DMS153 treated with DMSO at 0.1 percent for 48 hours (cell line): ENCODE measurements at regions not wholly inside any gene's neighbourhood (a gene's known extent, or its start where the extent isn't known, plus 50 kb on each side); places are given as distances from the start of the nearest gene placed in this dataset.

ENCODE experiments used
- DNase-seq: peaks from one replicate; lab custom pipeline; 2025; ENCODE audit not compliant: unreplicated experiment; lab: John Stamatoyannopoulos, UW

- DNase-seq, result no peak
Measured at GRCh38 chr4:13892739-13893105, 265.2 kb upstream of the BOD1L1 start.

DNA sequence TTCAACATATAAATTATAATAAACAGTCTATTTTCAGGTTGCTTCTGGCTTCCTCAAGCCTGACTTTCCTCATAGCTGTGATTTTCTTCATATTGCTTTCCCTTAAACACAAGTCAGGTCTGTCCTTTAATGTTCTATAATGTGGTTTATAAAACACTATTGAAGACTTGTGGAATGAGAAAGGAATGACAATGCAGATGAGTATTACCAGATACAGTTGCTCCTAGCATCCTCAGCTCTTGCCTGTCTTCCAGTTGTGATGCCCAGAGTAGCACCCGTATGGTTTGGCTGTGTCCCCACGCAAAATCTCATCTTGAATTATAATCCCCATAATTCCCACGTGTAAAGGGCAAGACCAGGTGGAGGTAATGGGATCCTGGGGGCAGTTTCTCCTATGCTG lies 265.7 kb upstream of the BOD1L1 start:
- no peak for DNase-seq

DNA sequence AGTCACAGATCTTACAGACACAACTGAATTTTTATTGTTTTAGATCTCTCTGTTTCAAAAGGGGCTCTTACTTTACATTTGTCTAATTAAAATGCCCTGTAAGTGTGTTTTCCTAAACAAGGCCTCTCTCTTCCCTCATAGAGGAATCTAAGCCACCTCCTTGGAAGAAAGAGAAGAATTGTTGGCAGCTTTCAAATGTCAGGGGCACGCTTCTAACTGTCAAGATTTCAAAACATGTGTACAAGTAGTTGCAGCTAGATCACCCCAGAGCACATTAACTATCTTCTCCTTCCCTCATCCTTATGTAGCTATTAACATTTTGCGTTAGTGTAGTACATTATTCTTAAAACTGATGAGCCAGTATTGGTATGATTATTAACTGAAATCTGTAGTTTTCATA lies 266.5 kb upstream of the BOD1L1 start:
- DNase-seq, result no peak

DNA sequence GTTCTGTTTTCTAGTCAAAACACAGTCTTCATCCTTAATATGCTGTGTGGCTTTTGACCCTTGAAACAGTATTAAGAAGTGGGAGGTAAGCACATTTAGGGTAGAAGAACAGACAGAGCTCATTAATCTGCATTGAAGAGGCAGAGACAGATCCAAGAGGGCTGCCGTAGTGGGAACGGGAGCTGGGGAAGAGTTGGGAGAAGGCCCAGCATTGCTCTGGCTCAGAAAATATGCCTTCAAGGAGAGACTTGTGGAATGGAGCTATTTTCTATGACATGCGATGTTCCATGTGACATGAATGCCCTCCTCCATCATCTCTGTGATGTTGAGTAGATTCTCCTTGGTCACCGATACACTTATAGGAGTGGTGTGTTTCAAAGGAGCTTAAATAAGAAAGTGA lies 273.3 kb upstream of the BOD1L1 start:
- no peak for DNase-seq

DNA sequence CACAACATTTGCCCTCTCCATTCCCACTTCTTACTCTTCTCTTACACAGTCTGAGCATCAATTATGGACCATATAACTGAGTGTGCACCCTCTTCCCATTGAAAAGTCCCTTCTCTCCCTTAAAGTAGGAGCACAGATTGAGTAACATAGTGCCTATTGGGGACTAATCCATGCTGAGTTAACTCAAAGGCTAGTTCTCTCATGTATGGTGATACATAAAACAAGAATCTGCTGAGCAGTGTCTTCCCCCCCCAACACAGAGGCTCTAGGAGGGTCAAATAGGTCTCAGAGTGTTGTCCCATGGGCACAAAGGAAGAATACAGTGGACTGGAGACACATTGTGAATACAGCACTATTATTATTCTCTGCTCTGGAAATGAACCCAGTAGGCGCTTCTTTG lies 274.6 kb upstream of the BOD1L1 start:
- DNase-seq, result no peak

DNA sequence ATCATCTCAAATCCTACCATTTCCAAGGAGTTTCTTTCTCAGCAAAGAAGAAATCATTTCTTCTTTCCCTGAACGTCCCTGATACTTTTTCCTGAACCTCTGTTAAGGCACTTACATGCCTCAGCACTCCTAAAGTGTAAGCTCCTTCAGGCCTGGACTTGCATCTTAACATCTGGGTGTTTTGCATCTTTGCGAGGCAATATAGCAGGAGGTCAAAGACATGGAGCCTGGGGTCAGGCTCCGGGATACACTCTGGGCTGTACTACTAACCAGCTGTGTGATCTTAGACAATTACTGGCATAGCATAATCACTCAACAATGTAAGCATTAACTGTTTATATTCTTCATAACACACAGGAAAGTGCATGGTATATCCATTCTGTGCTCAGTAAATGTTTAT lies 275.5 kb upstream of the BOD1L1 start:
- no peak for DNase-seq

DNA sequence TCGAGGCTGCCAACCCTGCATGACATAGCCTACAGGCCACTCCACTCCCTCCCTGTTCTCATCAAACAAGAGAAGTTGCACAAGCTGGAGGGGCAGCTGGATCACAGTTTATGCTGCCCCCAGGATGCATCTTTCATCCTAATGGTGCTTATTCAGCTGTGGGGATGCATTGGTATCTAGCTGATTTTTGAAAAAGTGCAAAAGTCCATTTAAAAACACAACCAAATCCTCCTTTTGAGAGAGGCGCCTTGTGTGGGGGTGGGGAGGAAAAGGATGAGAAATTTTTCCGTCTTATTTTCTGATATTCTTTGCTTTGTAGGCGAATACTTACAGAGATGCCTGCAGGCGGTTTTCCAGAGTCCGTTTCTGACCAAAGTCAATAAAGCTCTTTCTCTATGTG lies 276.4 kb upstream of the BOD1L1 start:
- no peak for DNase-seq

DNA sequence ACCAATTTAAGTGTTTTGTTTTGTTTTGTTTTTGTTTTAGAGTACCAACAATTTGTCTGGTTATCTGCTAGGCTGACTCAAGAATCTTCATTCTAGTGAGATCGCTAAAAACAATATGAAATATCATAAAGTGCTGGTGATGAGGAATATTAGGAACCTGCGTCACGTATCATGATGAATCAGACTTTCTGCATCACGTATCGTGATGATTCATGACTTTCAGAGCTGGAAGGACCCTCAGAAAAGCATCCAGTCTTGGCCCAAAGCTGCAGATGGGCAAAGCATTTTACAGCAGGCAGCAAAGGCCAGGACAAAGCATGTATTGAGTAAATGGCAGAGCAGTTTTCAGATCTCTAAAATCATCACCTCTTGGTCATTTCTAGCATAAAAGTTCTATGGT lies 278.0 kb upstream of the BOD1L1 start:
- no peak for DNase-seq

DNA sequence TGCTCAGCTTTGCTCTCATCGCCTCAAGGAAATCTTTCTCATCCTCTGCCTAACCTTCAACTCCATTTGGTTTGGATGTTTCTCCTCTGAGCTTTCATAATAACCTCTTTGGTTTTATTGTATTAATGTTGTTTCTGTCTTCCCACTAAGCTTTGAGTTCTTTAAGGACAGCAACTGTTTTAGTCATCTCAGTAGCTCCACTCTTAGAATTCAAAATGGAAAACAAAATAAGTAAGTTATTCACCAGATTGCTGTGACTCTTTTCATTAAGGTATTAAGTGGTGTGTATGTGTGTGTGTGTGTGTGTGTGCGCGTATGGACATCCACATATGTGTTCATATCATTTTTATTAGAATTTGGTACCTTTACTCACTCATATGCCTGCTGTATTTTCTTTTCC lies 279.2 kb upstream of the BOD1L1 start:
- no peak for DNase-seq

DNA sequence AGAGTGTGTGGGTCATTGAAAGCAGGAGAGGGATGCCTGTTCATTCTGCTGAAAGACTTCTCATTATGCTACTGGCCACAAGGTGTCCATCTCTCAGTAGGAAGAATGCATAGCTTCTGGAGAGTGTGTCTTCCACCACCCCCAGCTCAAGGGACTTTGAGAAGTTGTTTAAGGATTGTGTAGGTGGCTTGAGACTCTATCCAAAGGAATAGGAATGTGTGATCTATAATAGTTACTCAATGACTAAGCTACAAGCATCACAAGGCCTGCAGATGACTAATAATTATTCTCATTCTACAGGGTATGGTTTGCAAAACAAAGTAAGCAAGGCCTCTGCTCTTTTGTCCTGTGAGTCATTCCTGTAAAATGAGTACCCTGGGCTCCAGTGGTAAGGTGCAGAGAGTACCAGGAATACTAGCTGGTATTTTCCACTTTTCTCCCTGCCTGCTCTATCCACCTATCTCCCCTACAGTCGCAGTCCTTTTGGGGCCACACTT lies 279.8 kb upstream of the BOD1L1 start:
- DNase-seq, result no peak

- no peak for DNase-seq
Measured at GRCh38 chr4:13908455-13908854, 280.9 kb upstream of the BOD1L1 start.

- DNase-seq, result no peak
Measured at GRCh38 chr4:13910556-13910955, 283.0 kb upstream of the BOD1L1 start.

DNA sequence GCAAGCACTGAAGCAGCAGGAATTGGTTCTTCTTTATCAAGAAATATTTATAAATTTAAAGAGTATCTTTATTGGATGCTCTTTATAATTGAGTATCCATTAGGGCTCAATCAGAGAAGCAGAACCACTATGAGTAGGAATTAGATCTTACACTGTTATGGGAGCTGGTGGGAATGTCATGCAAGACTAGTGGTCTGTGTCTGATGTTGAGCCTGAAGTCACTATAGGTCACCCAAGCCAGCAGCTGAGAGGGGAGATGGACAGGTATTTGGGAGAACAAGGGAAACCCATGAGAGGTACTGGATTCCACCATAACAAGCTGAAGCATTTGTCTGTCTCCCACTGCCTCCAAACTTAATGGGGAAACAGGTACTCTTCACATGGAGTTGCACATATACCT lies 283.7 kb upstream of the BOD1L1 start:
- DNase-seq, result no peak

DNA sequence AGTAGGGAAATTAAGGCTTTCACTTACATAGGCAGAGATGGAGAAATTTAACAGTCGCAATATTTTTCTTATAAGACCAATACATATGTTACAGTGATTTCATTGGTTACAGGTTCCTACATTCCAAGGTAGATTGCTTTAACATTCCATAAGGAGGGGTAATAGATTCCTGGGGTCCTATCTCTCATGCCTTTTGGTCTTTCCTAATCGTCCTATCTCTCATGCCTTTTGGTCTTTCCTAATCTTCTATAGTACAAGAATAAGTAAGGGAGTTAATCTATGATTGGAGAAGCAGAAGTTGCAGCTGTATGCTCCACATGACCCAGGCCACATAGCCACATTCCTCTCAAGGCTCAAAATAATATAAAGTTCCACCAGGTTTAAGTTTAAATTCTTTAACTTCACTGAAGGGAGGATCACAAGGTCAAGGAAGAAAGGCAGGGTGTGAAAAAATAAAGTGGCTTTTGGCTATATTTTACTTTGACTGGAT lies 285.0 kb upstream of the BOD1L1 start:
- DNase-seq, result no peak

DNA sequence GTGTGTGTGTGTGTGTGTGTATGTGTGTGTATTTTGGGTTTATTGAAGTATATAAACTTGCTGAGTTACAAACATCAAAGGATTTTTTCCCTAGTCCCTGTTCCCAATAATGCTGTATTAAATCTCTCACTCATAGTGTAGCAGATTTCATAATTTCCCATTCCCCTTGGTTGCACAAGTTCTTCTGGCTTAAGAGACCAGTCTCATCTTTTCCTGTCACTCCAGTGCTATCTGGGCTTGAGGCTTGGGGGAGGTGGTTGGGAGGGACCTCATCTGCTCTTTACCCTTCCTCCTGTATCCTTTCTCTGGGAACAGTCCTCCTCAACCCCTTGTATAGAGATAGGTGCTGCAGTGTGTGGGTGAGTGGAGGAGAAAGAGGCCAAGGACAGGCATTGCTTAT lies 285.4 kb upstream of the BOD1L1 start:
- DNase-seq, result no peak

- DNase-seq, result no peak
Measured at GRCh38 chr4:13917015-13917414, 289.5 kb upstream of the BOD1L1 start.

- no peak for DNase-seq
Measured at GRCh38 chr4:13918110-13918509, 290.6 kb upstream of the BOD1L1 start.

DNA sequence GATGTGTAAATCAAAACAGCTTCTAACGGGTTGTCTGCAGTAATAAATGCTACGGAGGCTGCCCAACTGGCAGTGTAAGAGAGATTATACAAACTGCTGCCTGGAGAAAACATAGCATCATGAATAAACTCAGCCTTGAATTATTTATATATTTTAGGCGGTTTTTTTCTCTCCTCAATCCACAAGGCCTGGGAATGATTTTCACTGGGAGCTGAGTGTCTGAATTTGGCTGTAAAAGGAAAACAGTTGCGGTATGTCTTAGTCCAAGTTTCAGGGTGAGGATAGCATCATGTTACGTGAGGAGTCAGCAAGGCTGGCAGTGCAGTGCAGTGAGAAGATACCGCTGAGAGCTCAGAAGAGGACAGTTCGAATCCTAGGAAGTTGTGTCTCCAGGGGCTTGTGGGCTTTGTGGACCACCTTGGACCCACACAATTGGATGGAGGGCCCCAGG lies 291.5 kb upstream of the BOD1L1 start:
- DNase-seq, result no peak

DNA sequence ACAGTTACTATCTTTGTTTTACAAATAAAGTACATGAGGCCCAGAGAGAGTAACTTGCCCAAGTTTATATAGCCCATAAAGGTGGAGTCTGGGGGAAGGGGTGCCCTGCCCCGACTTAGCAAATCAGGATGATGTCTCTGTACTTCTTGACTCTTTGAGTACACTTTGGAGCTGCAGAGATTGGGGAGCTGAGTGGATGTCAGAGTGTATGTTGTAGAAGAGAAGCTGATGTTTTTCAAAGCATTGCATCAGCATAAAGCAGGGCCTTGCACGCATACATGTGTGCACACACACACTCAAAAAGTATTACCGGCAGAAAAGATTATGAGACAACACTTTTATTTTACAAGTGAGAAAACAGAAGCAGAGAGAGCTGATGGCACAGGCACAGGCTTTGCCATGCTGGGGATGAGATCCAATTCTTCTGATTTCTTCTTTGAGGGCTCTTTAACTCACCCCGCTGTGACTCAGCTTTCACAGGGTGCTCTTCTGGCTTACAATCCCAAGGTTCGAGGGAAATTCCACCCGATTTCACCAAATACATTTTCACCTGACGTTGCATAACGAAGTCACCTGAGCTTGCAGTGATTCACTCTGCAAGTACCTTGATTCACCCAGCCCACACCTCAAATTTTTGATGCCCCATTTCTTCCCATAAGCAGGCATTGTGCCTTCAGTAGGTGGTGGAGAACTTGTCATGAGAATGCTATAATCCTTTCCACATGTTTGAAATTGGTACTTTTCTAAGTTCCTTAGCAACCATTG lies 292.8 kb upstream of the BOD1L1 start:
- no peak for DNase-seq

DNA sequence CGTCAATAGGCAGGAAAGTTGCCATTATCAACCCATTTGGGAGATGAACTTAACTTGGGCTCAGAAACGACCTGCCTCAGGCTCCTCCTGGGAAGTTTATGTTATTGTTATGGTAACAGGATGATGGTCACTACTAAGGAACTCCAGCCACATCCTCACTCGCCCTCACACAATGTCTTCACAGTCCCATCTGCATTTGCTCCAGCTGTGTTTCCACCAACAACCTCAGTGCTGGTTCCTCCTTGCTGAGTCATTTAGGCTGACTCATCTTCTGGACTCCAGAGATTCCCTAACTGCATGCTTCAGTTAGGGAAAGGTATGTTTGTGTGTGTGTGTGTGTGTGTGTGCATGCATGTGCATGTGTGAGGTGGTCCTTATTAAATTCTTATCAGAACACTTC lies 293.4 kb upstream of the BOD1L1 start:
- DNase-seq, result no peak

DNA sequence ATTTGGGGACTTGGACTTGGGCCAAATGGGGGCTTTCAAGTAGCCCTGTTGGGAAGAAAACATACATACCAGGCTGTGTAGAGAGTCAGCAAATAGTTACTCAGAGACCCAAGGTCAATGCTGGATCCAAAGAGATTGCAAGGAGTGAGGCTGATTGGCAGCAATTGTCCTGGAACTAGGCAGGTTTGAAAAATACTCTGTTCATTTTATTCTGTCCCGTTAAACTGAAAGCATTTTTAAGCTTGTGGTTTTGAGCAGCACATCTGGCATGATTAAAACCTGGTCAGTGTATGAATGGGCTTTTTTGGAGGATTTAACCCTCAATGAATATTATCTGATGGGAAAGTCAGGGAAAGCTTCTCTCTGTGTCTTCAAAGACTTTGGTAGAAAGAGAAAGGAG lies 294.3 kb upstream of the BOD1L1 start:
- DNase-seq, result no peak

- no peak for DNase-seq
Measured at GRCh38 chr4:13922459-13922858, 294.9 kb upstream of the BOD1L1 start.
